Neural progenitor cell (in vitro differentiated cells): ENCODE measurements at regions not wholly inside any gene's neighbourhood (a gene's known extent, or its start where the extent isn't known, plus 50 kb on each side); places are given as distances from the start of the nearest gene placed in this dataset.
A peak's percentile ranks its signal among the peaks of the same experiment; 100 is the strongest.

Source experiments
- DNase-seq: peaks from one replicate; pipeline ENCODE4 v3.0.0-alpha.2; 2016; ENCODE audit warnings: low spot score
- H2AFZ ChIP-seq: fragments of 200-600 bp; sonication (generic); replicated peaks from 2 replicates; pipeline ENCODE4 v1.6.1; 2016; ENCODE audit warnings: antibody characterized with exemption
- H3F3A ChIP-seq: fragments of 200-600 bp; sonication (generic); 2 replicates; pipeline ENCODE4 v1.6.1; 2016; ENCODE audit warnings: antibody characterized with exemption, low read depth
- H3K27ac ChIP-seq: fragments of 200-600 bp; sonication (generic); 2 replicates; pipeline ENCODE4 v1.5.1; 2016; ENCODE audit warnings: mild to moderate bottlenecking
- H3K27me3 ChIP-seq: fragments of 200-600 bp; sonication (generic); 2 replicates; pipeline ENCODE4 v1.6.1; 2016; ENCODE audit warnings: mild to moderate bottlenecking, moderate library complexity
- H3K36me3 ChIP-seq: fragments of 200-600 bp; sonication (generic); 2 replicates; pipeline ENCODE4 v1.5.1; 2016
- H3K4me1 ChIP-seq: fragments of 200-600 bp; sonication (generic); 2 replicates; pipeline ENCODE4 v1.6.1; 2016; ENCODE audit warnings: mixed run types
- H3K4me2 ChIP-seq: fragments of 200-600 bp; sonication (generic); 2 replicates; pipeline ENCODE4 v1.6.1; 2016
- H3K4me3 ChIP-seq: fragments of 200-600 bp; sonication (generic); 2 replicates; pipeline ENCODE4 v1.5.1; 2016
- H3K79me2 ChIP-seq: fragments of 200-600 bp; sonication (generic); 2 replicates; pipeline ENCODE4 v1.6.1; 2016; ENCODE audit warnings: low read depth
- H3K9ac ChIP-seq: fragments of 200-600 bp; sonication (generic); 2 replicates; pipeline ENCODE4 v1.6.1; 2016
- H3K9me3 ChIP-seq: fragments of 200-600 bp; sonication (generic); 2 replicates; pipeline ENCODE4 v1.5.1; 2016; ENCODE audit warnings: low read depth
- H4K20me1 ChIP-seq: fragments of 200-600 bp; sonication (generic); 2 replicates; pipeline ENCODE4 v1.6.1; 2016; ENCODE audit warnings: low read depth
- H3K27ac Mint-ChIP-seq: 3 replicates; pipeline ENCODE4 v1.8.0; 2021; ENCODE audit warnings: mixed read lengths
- H3K27me3 Mint-ChIP-seq: 2 replicates; pipeline ENCODE4 v1.8.0; 2022; ENCODE audit warnings: low read depth, mild to moderate bottlenecking, inconsistent platforms, moderate library complexity, mixed read lengths; ENCODE audit not compliant: insufficient read depth
- H3K36me3 Mint-ChIP-seq: 3 replicates; pipeline ENCODE4 v1.8.0; 2021; ENCODE audit warnings: mixed read lengths
- H3K4me1 Mint-ChIP-seq: 3 replicates; pipeline ENCODE4 v1.8.0; 2021; ENCODE audit warnings: mixed read lengths
- H3K4me3 Mint-ChIP-seq: 3 replicates; pipeline ENCODE4 v1.8.0; 2021; ENCODE audit warnings: mild to moderate bottlenecking, moderate library complexity, mixed read lengths
- H3K9me3 Mint-ChIP-seq: 3 replicates; pipeline ENCODE4 v1.8.0; 2020; ENCODE audit warnings: mixed read lengths
- EZH2 ChIP-seq: fragments of 200-600 bp; sonication (generic); IDR thresholded peaks from 2 replicates; pipeline ENCODE4 v1.6.1; 2017; ENCODE audit warnings: antibody characterized with exemption, mild to moderate bottlenecking, moderate library complexity
- EZH2phosphoT487 ChIP-seq: fragments of 200-600 bp; sonication (generic); IDR thresholded peaks from 2 replicates; pipeline ENCODE4 v1.6.1; 2017; ENCODE audit warnings: antibody characterized with exemption
- TF ChIP-seq, protein P1 (sequence below): fragments of 200-600 bp; sonication (generic); IDR thresholded peaks from 2 replicates; pipeline ENCODE4 v1.5.1; 2017; ENCODE audit warnings: antibody characterized with exemption, mild to moderate bottlenecking

DNA sequence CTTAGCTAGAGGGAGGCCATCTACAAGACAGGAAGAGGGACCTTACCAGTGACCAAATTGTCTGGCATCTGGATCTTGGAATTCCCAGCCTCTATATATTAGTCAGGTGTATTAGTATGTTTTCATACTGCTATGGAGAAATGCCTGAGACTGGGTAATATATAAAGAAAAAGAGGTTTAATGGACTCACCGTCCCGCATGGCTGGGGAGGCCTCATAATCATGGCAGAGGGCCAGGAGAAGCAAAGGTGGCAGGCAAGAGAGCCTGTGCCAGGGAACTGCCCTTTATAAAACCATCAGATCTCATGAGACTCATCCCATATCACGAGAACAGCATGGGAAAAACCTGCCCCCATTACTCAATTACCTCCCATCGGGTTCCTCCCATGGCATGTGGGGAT lies 500.2 kb downstream of the SHISA9 start:
- Histone ChIP-seq H3K36me3 (no peaks in the 10 kb centered on the region), H3K9ac (no peak overlapping the region), H3K27me3 (no peaks in the 10 kb centered on the region), H2AFZ (no peak overlapping the region), H3K4me3 (no peak overlapping the region), H3K9me3 (no peaks in the 10 kb centered on the region), H3F3A (no peaks in the 10 kb centered on the region), H3K79me2 (no peaks in the 10 kb centered on the region), H3K4me1 (no peaks in the 10 kb centered on the region), H3K4me2 (no peak overlapping the region), H3K27ac (no peak overlapping the region), H4K20me1 (no peaks in the 10 kb centered on the region)
- H3K4me1 Mint-ChIP-seq: peaks cover 5% of the 10 kb centered on the region
- no peak for TF ChIP-seq EZH2
- TF ChIP-seq, protein P1, sequence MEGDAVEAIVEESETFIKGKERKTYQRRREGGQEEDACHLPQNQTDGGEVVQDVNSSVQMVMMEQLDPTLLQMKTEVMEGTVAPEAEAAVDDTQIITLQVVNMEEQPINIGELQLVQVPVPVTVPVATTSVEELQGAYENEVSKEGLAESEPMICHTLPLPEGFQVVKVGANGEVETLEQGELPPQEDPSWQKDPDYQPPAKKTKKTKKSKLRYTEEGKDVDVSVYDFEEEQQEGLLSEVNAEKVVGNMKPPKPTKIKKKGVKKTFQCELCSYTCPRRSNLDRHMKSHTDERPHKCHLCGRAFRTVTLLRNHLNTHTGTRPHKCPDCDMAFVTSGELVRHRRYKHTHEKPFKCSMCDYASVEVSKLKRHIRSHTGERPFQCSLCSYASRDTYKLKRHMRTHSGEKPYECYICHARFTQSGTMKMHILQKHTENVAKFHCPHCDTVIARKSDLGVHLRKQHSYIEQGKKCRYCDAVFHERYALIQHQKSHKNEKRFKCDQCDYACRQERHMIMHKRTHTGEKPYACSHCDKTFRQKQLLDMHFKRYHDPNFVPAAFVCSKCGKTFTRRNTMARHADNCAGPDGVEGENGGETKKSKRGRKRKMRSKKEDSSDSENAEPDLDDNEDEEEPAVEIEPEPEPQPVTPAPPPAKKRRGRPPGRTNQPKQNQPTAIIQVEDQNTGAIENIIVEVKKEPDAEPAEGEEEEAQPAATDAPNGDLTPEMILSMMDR: no peak
- no peak for TF ChIP-seq EZH2phosphoT487
- no peak overlapping the region for H3K27ac Mint-ChIP-seq
- H3K36me3 Mint-ChIP-seq: no peaks in the 10 kb centered on the region
- H3K27me3 Mint-ChIP-seq: peaks cover 6% of the 10 kb centered on the region
- H3K4me3 Mint-ChIP-seq: no peak overlapping the region
- no peaks in the 10 kb centered on the region for H3K9me3 Mint-ChIP-seq
- DNase-seq: no peak

DNA sequence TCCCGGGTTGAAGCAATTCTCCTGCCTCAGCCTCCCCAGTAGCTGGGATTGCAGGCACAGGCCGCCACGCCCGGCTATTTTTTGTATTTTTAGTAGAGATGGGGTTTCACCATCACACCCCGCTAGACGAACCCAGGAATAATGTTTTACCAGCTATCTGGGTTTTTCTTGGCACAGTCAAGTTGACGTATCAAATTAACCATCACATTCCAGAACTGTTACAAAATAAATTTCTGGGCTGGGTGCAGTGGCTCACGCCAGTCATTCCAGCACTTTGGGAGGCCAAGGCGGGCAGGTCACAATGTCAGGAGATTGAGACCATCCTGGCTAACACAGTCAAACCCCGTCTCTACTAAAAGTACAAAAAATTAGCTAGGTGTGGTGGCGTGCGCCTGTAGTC lies 501.2 kb downstream of the SHISA9 start:
- H3K36me3 ChIP-seq: no peaks in the 10 kb centered on the region
- H3K9me3 Mint-ChIP-seq: no peaks in the 10 kb centered on the region
- H3K4me1 Mint-ChIP-seq: peaks cover 5% of the 10 kb centered on the region
- no peaks in the 10 kb centered on the region for H3F3A ChIP-seq
- H3K4me3 ChIP-seq: no peak overlapping the region
- H3K4me1 ChIP-seq: no peaks in the 10 kb centered on the region
- H3K9me3 ChIP-seq: no peaks in the 10 kb centered on the region
- H3K27ac Mint-ChIP-seq: no peak overlapping the region
- H3K4me3 Mint-ChIP-seq: no peak overlapping the region
- no peaks in the 10 kb centered on the region for H3K79me2 ChIP-seq
- no peaks in the 10 kb centered on the region for H3K36me3 Mint-ChIP-seq
- H2AFZ ChIP-seq: no peak overlapping the region
- no peaks in the 10 kb centered on the region for H4K20me1 ChIP-seq
- no peak overlapping the region for H3K9ac ChIP-seq
- H3K27me3 Mint-ChIP-seq: peaks cover 6% of the 10 kb centered on the region
- no peaks in the 10 kb centered on the region for H3K27me3 ChIP-seq
- DNase-seq: no peak
- TF ChIP-seq, protein P1: no peak
- TF ChIP-seq EZH2 (no peak), EZH2phosphoT487 (no peak)
- H3K27ac ChIP-seq: no peak overlapping the region
- H3K4me2 ChIP-seq: no peak overlapping the region

DNA sequence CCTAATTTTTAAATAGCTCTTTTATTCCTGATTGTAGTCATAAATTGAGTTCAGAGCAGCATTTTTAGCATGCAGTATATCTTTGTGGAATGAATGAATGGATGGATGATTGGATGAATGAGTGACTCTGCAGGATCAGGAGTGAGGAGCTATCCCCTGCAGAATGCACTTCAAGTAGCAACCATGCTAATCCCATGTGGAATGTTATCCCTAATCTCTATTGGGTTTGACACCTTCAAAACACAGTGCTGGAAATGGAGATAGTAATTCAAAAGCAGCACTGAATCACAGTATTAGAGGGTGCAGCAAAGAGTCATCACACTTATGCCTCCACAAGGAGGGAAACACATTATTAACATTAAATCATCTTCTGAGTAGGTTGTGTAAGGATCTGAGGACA lies 501.9 kb downstream of the SHISA9 start:
- Histone ChIP-seq H2AFZ (no peak overlapping the region), H3K27ac (no peak overlapping the region), H3K79me2 (no peaks in the 10 kb centered on the region), H3K4me3 (no peak overlapping the region), H4K20me1 (no peaks in the 10 kb centered on the region), H3K9ac (no peak overlapping the region), H3K9me3 (no peaks in the 10 kb centered on the region), H3K4me2 (no peak overlapping the region), H3K4me1 (no peaks in the 10 kb centered on the region), H3K36me3 (no peaks in the 10 kb centered on the region), H3F3A (no peaks in the 10 kb centered on the region), H3K27me3 (no peaks in the 10 kb centered on the region)
- TF ChIP-seq EZH2phosphoT487: no peak
- TF ChIP-seq EZH2: no peak
- TF ChIP-seq, protein P1: no peak
- Mint-ChIP-seq H3K36me3 (no peaks in the 10 kb centered on the region), H3K4me1 (peaks cover 5% of the 10 kb centered on the region), H3K27ac (no peak overlapping the region), H3K9me3 (no peaks in the 10 kb centered on the region), H3K4me3 (no peak overlapping the region), H3K27me3 (peaks cover 6% of the 10 kb centered on the region)
- peak; percentile 32 for DNase-seq
